ENCODE measurements at regions not wholly inside any gene's neighbourhood (a gene's known extent, or its start where the extent isn't known, plus 50 kb on each side); places are given as distances from the start of the nearest gene placed in this dataset.

GRCh38 chr16:59605706-59606105 lies 871.6 kb upstream of the GOT2 start:
- no peak for DNase-seq (ENCODE audit: low read depth)
- TF ChIP-seq, protein P1, sequence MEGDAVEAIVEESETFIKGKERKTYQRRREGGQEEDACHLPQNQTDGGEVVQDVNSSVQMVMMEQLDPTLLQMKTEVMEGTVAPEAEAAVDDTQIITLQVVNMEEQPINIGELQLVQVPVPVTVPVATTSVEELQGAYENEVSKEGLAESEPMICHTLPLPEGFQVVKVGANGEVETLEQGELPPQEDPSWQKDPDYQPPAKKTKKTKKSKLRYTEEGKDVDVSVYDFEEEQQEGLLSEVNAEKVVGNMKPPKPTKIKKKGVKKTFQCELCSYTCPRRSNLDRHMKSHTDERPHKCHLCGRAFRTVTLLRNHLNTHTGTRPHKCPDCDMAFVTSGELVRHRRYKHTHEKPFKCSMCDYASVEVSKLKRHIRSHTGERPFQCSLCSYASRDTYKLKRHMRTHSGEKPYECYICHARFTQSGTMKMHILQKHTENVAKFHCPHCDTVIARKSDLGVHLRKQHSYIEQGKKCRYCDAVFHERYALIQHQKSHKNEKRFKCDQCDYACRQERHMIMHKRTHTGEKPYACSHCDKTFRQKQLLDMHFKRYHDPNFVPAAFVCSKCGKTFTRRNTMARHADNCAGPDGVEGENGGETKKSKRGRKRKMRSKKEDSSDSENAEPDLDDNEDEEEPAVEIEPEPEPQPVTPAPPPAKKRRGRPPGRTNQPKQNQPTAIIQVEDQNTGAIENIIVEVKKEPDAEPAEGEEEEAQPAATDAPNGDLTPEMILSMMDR (IDR thresholded peaks at IDR 0.05; ENCODE audit: low read depth, low read length, missing control alignments), result no peak
- no peak overlapping the region for H3K4me3 ChIP-seq (ENCODE audit: low read depth, low read length)
- in situ Hi-C loops (cut with HindIII; ENCODE audit: low sequenced_read_pairs), result no loop called here

DNA sequence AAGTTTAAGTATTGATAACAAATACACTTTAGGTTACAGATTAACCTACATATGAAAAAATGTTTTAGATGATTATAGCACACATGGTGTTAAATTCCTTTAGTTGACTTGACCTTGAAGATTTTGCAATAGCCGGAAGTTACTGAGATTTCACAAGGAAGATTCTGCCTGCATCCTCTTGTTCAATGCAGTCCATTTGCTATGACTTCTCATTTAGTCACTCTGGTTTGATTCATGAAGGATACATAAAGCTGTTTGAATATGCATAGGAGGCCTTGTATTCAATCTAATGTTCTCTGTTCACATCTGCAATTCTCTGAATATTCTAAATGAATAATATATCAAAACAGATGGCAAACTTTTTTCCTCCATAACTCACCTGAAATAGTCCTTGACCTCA lies 870.2 kb upstream of the GOT2 start:
- TF ChIP-seq, protein P1 (IDR thresholded peaks at IDR 0.05; ENCODE audit: low read depth, low read length, missing control alignments), result no peak
- DNase-seq (ENCODE audit: low read depth), result no peak
- in situ Hi-C loops (cut with HindIII; ENCODE audit: low sequenced_read_pairs), result no loop called here
- H3K4me3 ChIP-seq (ENCODE audit: low read depth, low read length), result no peak overlapping the region

DNA sequence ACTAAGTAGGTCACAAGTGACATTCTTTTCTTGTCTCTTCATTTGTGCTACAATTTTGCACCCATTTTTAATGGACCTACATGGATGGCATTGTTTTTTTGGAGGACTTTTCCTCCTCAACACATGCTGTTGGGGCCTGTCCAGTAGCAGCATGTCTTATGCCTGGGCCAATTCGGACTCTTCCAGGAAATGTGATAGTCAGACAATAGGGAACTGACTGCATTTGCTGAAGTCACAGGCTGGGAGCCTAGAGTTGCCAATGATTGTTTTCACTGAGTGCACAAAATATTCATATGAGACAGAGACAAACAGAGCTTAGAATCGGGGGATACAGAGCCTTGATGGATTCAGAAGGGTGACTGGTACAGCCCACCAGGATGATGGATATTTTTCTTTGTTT lies 867.3 kb upstream of the GOT2 start:
- no peak for DNase-seq (ENCODE audit: low read depth)
- in situ Hi-C loops (cut with HindIII; ENCODE audit: low sequenced_read_pairs), result no loop called here
- TF ChIP-seq, protein P1 (IDR thresholded peaks at IDR 0.05; ENCODE audit: low read depth, low read length, missing control alignments), result no peak
- no peak overlapping the region for H3K4me3 ChIP-seq (ENCODE audit: low read depth, low read length)

GRCh38 chr16:59597269-59597668 lies 863.2 kb upstream of the GOT2 start:
- TF ChIP-seq, protein P1 (IDR thresholded peaks at IDR 0.05; ENCODE audit: low read depth, low read length, missing control alignments), result no peak
- in situ Hi-C loops (cut with HindIII; ENCODE audit: low sequenced_read_pairs), result no loop called here
- DNase-seq (ENCODE audit: low read depth), result no peak
- H3K4me3 ChIP-seq (ENCODE audit: low read depth, low read length), result no peak overlapping the region

- TF ChIP-seq, protein P1 (IDR thresholded peaks at IDR 0.05; ENCODE audit: low read depth, low read length, missing control alignments), result no peak
- no peak for DNase-seq (ENCODE audit: low read depth)
- in situ Hi-C loops (cut with HindIII; ENCODE audit: low sequenced_read_pairs), result no loop called here
- H3K4me3 ChIP-seq (ENCODE audit: low read depth, low read length), result no peak overlapping the region
These were observed 862.6 kb upstream of the GOT2 start for GRCh38 chr16:59596693-59597092.

DNA sequence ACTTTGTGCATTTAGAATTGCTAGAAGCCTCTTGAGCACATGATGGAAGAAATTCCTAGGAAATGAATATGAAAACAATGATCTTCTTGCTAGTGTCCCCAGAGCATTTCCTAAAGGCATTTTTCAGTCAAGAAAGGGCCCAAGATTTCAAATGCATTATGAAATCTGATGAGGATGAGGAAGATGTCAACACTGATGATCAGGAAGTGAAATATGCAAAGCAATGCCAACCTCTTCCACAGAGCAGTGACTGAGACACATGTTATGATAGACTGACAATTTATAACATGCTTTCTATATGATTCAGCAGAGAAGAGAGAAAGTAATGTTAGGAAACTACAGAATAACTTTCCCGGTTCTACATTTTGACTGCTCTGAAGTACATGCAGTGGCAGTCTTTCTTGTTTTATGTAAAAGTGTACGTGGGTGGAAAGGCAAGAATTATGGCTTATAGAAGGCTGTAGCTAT lies 859.1 kb upstream of the GOT2 start:
- TF ChIP-seq, protein P1 (IDR thresholded peaks at IDR 0.05; ENCODE audit: low read depth, low read length, missing control alignments), result no peak
- in situ Hi-C loops (cut with HindIII; ENCODE audit: low sequenced_read_pairs), result no loop called here
- no peak for DNase-seq (ENCODE audit: low read depth)
- no peak overlapping the region for H3K4me3 ChIP-seq (ENCODE audit: low read depth, low read length)

GRCh38 chr16:59591480-59591879 lies 857.4 kb upstream of the GOT2 start:
- H3K4me3 ChIP-seq (ENCODE audit: low read depth, low read length), result no peak overlapping the region
- peak; percentile 42 for DNase-seq (ENCODE audit: low read depth)
- TF ChIP-seq, protein P1 (IDR thresholded peaks at IDR 0.05; ENCODE audit: low read depth, low read length, missing control alignments), result no peak
- in situ Hi-C loops (cut with HindIII; ENCODE audit: low sequenced_read_pairs), result no loop called here
